IPS DF 6.9 (cell line): ENCODE measurements at regions not wholly inside any gene's neighbourhood (a gene's known extent, or its start where the extent isn't known, plus 50 kb on each side); places are given as distances from the start of the nearest gene placed in this dataset.
"Not testable (repeated sequence)": the region's sequence is repeated elsewhere in the genome, so short reads cannot be mapped to it uniquely, and the experiment has no call there.

Experiments used
- DNase-seq: peaks from one replicate; pipeline ENCODE4 v3.0.0-alpha.2; 2013; ENCODE audit warnings: low read depth, low spot score
- H3K27ac ChIP-seq: one replicate; pipeline ENCODE4 v1.5.1; 2013; ENCODE audit warnings: low read length, control low read depth
- H3K27me3 ChIP-seq: 2 replicates; pipeline ENCODE4 v1.6.1; 2013; ENCODE audit warnings: mild to moderate bottlenecking, low read length; ENCODE audit not compliant: control insufficient read depth, insufficient read depth
- H3K36me3 ChIP-seq: 2 replicates; pipeline ENCODE4 v1.6.1; 2013; ENCODE audit warnings: low read length; ENCODE audit not compliant: control insufficient read depth, insufficient read depth
- H3K4me1 ChIP-seq: 2 replicates; pipeline ENCODE4 v1.6.1; 2013; ENCODE audit warnings: low read length; ENCODE audit not compliant: control insufficient read depth, insufficient read depth
- H3K4me3 ChIP-seq: 2 replicates; pipeline ENCODE4 v1.5.1; 2013; ENCODE audit warnings: mild to moderate bottlenecking, low read length
- H3K9me3 ChIP-seq: 2 replicates; pipeline ENCODE4 v1.6.1; 2013; ENCODE audit warnings: low read length, inconsistent platforms; ENCODE audit not compliant: control insufficient read depth, insufficient read depth
- WGBS: extraction: QIAGEN DNeasy Blood & Tissue Kit; methylation state at CpG from one replicate; pipeline ENCODE4 v1.1.7; 2013; ENCODE audit warnings: mixed read lengths, missing lambda C conversion rate; ENCODE audit not compliant: insufficient read length, insufficient coverage; 5-methylcytosine and 5-hydroxymethylcytosine counted together

DNA sequence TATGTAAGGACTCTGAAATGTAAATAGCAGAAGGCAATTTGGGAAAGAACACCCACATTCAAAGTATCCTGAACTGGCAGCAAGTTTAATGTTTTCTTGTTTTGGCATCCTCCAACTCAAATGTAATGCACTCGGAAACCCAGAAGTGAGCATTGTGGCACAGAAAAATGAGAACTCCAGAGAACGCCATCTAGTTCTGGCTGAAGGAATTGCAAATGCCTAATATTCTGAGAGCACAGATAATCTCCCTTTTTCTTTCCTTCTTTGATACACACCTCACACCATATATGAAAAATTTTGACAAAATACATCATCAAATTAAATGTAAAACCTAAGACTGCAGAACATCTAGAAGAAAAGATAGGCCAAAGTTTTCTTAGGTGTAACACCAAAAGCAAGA is 52.1 kb downstream of the PWWP3B start:
- Histone ChIP-seq H3K27ac (no peak overlapping the region), H3K27me3 (no peaks in the 10 kb centered on the region), H3K36me3 (no peaks in the 10 kb centered on the region), H3K4me1 (no peaks in the 10 kb centered on the region), H3K9me3 (no peaks in the 10 kb centered on the region), H3K4me3 (no peak overlapping the region)
- no CpG with 5 or more reads among the region's 2 CpGs for WGBS
- no peak for DNase-seq

DNA sequence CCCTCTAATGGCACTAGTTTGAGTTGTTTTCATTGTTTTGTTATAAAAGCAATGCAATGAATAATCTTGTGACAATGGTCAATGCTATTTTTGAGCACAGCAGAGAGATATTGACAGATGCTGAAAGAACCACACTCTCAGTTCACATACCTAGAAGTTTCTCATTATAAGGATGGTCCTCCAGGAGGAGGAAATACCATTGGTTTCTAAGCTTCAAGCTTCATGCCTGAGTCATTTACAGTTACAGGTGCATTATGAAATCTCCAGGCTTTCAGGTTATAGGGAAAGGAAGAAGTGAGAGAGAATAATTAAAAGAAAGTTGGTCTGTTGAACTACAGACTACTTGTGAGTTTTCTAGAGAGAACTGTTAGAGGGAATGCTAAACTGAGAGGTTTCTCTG is 75.3 kb downstream of the PWWP3B start:
- no peak overlapping the region for H3K4me3 ChIP-seq

DNA sequence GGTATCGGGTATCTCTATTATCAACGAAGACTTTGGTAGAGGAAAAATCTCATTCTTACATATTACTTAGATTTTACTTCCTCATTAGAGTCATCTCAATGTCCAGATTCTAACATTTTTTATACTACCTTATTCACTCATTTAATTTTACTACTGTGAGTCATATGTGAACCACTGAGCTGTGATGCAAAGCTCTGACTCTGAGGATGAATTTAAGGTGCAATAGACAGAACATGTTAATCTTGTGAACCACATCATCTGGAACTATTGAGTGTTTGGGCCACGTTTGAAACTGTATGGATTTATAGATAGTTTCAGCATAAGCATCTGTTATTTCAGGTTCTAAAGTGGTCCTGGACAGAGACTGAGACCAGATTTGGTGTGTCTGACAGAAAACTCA is 78.4 kb downstream of the PWWP3B start:
- H3K9me3 ChIP-seq = no peaks in the 10 kb centered on the region
- no peak overlapping the region for H3K27ac ChIP-seq
- no peaks in the 10 kb centered on the region for H3K27me3 ChIP-seq
- no peaks in the 10 kb centered on the region for H3K4me1 ChIP-seq
- WGBS = no CpG with 5 or more reads among the region's 3 CpGs
- no peak for DNase-seq
- no peaks in the 10 kb centered on the region for H3K36me3 ChIP-seq
- H3K4me3 ChIP-seq = no peak overlapping the region

More for the DNA sequence above, 75.3 kb downstream of the PWWP3B start:
- H3K9me3 ChIP-seq = no peaks in the 10 kb centered on the region
- H3K27me3 ChIP-seq = no peaks in the 10 kb centered on the region
- no peak for DNase-seq
- H3K4me1 ChIP-seq = no peaks in the 10 kb centered on the region
- no peaks in the 10 kb centered on the region for H3K36me3 ChIP-seq
- no peak overlapping the region for H3K27ac ChIP-seq

DNA sequence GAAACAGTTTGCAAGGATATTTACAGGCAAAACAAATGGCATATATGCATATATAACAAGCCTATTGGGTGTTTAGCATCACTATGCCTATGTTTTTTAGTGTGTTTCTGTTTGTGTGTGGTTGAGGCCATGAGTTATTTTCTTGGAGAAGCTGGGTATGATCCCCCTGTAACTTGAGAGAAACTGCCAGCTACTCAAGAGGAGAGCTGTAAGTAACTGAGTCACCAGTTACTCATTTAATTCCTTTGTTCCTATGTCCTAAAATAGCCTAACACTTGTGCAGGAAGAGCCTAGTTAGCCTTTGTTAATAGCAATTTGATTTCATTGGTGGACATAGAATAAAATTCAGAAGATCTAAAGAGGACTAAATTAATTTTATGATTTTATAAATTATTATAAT is 79.1 kb downstream of the PWWP3B start:
- H3K27me3 ChIP-seq = no peaks in the 10 kb centered on the region
- no peak overlapping the region for H3K4me3 ChIP-seq

DNA sequence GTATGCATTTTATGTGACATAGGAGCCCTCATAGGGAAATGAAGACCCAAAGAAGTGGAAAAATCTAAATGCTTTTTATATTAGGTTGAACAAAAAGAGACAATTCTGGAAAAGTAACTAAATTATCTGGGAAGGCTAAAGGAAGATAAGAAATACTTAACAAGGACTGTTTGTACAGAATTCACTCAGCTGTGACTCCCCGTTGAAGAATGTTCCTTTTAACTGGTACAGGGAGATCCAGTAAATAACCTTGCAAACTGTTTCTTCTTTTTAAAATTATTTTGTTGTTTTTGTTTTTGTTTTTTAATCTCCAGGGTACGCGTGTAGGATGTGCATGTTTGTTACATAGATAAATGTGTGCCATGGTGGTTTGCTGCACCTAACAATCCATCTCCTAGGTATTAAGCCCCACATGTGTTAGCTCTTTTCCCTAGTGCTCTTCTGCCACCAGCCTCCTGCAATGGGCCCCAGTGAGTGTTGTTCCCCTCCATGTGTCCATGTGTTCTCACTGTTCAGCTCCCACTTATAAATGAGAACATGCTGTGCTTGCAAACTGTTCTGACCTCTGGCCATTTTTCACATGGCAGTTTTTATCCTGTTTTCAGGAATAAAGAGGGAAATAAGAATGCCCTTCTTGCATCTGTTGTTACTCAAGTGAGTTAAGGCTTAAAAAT is 81.7 kb downstream of the PWWP3B start:
- no peak for DNase-seq
- H3K27ac ChIP-seq = no peak overlapping the region
- WGBS = no CpG with 5 or more reads among the region's 3 CpGs
- no peaks in the 10 kb centered on the region for H3K36me3 ChIP-seq
- no peaks in the 10 kb centered on the region for H3K27me3 ChIP-seq
- no peaks in the 10 kb centered on the region for H3K4me1 ChIP-seq
- H3K4me3 ChIP-seq = no peak overlapping the region
- H3K9me3 ChIP-seq = no peaks in the 10 kb centered on the region

More for the DNA sequence above, 79.1 kb downstream of the PWWP3B start:
- Histone ChIP-seq H3K9me3 (no peaks in the 10 kb centered on the region), H3K36me3 (no peaks in the 10 kb centered on the region), H3K4me1 (no peaks in the 10 kb centered on the region), H3K27ac (no peak overlapping the region)
- DNase-seq = no peak

DNA sequence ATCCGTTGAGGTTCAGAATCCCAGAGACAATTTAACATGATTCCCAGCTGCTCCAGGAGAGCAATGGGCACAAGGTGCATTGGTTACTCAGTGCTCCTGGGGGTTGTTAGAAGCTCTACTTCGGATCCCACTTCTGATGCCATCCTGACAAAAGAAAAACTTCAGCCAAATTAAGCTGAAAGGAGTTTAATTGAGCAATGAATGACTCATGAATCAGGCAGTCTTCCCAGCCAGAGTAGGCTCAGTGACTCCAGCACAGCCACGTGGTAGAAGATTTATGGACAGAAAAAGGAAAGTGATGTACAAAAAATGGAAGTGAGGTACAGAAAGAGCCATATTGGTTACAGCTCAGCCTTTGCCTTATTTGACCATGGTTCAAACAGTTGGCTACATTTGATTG is 95.7 kb downstream of the PWWP3B start:
- WGBS = no CpG with 5 or more reads among the region's 3 CpGs
- H3K4me1 ChIP-seq = no peaks in the 10 kb centered on the region

DNA sequence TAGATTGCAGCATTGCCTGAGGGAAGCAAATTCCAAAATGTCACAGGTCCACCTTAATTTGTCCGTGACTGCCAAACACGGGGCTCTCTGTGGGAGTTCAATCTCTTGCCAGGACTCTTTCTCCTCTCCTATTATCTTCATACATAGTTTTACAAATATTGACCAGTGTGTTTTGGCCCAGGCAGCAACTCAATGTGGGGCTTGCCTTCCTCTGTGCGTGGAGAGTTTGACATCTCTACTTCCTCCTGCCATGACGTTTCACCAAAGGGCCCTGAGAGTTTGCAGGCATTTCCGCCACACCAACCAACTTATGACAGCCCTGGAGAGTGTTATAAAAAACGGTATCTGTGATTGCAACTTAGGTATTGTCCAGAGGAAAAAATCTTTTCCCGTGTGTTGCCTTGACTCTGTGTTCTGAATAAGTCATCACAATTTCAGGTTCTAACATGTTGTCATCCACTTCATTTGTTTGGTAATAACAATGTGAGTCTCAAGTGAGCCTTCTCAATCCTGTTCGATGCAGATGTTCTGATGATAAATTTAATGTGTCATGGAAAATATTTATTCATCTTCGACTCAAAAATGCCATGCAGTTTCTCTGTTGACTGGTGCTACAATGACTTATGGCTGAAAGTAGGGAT is 106.0 kb downstream of the PWWP3B start:
- not testable (repeated sequence) for H3K36me3 ChIP-seq, H3K4me3 ChIP-seq, H3K9me3 ChIP-seq, H3K27ac ChIP-seq, H3K4me1 ChIP-seq, H3K27me3 ChIP-seq, DNase-seq
- no CpG with 5 or more reads among the region's 9 CpGs for WGBS

More for the DNA sequence above, 95.7 kb downstream of the PWWP3B start:
- no peak overlapping the region for H3K27ac ChIP-seq
- no peaks in the 10 kb centered on the region for H3K36me3 ChIP-seq
- no peak overlapping the region for H3K4me3 ChIP-seq
- DNase-seq = no peak
- no peaks in the 10 kb centered on the region for H3K9me3 ChIP-seq
- H3K27me3 ChIP-seq = no peaks in the 10 kb centered on the region

DNA sequence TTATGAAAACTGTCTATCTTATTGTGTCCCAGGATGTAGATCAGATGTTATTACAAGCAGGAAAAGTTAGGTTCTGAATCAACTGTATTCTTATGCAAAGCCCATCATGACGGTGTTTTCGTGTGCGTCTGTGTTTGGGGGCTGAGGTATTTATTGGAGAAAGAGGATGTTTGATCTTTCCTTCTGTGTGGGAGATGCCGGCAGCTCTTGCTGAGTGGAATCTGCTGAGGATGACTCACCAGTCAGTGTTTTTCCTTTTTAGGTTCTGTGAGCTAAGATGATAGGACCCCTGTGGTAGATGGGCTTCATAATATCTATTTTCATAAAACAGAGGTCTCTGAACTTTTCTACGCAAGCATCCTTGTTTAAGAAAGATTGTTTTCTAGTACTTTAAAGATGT is 107.1 kb downstream of the PWWP3B start:
- H3K9me3 ChIP-seq, H3K4me3 ChIP-seq, H3K36me3 ChIP-seq, DNase-seq, H3K27ac ChIP-seq, H3K4me1 ChIP-seq, H3K27me3 ChIP-seq: not testable (repeated sequence)
- no CpG with 5 or more reads among the region's 5 CpGs for WGBS

DNA sequence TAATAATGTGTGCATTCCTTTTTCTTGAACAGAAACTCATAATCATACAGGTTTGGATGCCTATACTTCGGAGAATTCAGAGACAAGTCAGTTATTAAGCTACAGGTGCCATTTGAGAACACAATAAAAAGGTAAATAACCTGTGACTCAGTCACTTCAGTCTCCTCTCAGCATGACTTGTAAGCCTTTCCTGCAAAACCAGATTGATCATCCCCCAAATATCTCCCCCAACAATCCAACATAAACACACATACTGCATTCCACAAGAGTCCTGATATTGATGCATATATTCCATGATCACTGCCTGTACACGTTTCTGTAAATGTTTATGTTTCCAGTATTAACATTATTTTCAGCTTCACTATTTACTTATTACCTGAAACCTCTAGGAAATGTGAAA is 110.8 kb downstream of the PWWP3B start:
- Histone ChIP-seq H3K9me3 (no peaks in the 10 kb centered on the region), H3K36me3 (no peaks in the 10 kb centered on the region), H3K4me3 (no peak overlapping the region), H3K27me3 (no peaks in the 10 kb centered on the region), H3K4me1 (no peaks in the 10 kb centered on the region), H3K27ac (no peak overlapping the region)
- no peak for DNase-seq
- WGBS = no CpG with 5 or more reads among the region's 2 CpGs

DNA sequence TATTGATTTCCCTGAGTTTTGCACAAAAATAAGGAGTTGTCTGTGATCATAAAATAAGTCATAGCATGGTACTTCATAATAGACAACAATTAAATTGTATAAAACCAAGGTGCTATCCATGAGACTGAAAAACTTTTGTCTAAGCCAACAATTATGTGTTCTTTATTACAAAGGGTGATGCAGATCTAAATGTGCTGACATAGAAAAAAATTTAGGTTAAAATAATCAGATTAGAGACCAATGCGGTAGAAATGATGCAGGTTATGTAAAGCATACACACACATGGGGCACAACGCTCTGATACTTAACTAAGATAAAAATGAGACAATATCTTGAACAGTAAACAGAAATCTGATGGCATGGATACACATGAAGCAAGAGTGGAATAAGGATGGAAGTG is 113.3 kb downstream of the PWWP3B start:
- no peak overlapping the region for H3K4me3 ChIP-seq
- H3K36me3 ChIP-seq = no peaks in the 10 kb centered on the region
- no peaks in the 10 kb centered on the region for H3K4me1 ChIP-seq
- no peaks in the 10 kb centered on the region for H3K27me3 ChIP-seq
- WGBS = no CpG with 5 or more reads among the region's 2 CpGs
- H3K9me3 ChIP-seq = no peaks in the 10 kb centered on the region
- H3K27ac ChIP-seq = no peak overlapping the region
- no peak for DNase-seq

DNA sequence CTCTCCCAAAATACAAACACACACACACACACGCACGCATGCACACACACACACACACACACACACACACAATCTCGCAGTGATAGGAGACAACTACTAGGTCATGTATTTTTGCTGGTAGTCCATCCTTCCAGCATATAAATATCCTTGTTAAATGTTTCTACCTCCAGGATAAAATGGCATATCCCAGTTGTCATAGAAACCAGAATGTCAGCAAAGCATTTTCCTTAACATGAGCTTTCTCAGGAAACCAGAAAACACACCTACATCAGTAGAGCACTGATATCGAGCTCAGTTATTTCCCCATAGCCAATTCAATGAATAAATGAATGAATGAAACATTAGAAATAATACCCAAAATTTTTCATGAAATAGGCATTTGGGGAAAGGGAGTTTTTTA is 115.7 kb downstream of the PWWP3B start:
- no CpG with 5 or more reads among the region's 4 CpGs for WGBS
- no peak for DNase-seq

More for the DNA sequence above, 115.7 kb downstream of the PWWP3B start:
- Histone ChIP-seq H3K27me3 (no peaks in the 10 kb centered on the region), H3K9me3 (no peaks in the 10 kb centered on the region), H3K4me1 (no peaks in the 10 kb centered on the region), H3K4me3 (no peak overlapping the region), H3K36me3 (no peaks in the 10 kb centered on the region), H3K27ac (no peak overlapping the region)
